B cell (primary cell): ENCODE measurements at regions not wholly inside any gene's neighbourhood (a gene's known extent, or its start where the extent isn't known, plus 50 kb on each side); places are given as distances from the start of the nearest gene placed in this dataset.

Experiments
- CTCF ChIP-seq: fragments of 200-600 bp; IDR thresholded peaks from one replicate; pipeline ENCODE4 v1.8.0; 2022; ENCODE audit warnings: antibody characterized with exemption, mild to moderate bottlenecking
- EZH2 ChIP-seq: IDR thresholded peaks from 2 replicates; pipeline ENCODE4 v1.6.1; 2012; ENCODE audit warnings: borderline replicate concordance, low read depth, mild to moderate bottlenecking, moderate library complexity, low read length; ENCODE audit not compliant: insufficient read depth, poor library complexity, severe bottlenecking

DNA sequence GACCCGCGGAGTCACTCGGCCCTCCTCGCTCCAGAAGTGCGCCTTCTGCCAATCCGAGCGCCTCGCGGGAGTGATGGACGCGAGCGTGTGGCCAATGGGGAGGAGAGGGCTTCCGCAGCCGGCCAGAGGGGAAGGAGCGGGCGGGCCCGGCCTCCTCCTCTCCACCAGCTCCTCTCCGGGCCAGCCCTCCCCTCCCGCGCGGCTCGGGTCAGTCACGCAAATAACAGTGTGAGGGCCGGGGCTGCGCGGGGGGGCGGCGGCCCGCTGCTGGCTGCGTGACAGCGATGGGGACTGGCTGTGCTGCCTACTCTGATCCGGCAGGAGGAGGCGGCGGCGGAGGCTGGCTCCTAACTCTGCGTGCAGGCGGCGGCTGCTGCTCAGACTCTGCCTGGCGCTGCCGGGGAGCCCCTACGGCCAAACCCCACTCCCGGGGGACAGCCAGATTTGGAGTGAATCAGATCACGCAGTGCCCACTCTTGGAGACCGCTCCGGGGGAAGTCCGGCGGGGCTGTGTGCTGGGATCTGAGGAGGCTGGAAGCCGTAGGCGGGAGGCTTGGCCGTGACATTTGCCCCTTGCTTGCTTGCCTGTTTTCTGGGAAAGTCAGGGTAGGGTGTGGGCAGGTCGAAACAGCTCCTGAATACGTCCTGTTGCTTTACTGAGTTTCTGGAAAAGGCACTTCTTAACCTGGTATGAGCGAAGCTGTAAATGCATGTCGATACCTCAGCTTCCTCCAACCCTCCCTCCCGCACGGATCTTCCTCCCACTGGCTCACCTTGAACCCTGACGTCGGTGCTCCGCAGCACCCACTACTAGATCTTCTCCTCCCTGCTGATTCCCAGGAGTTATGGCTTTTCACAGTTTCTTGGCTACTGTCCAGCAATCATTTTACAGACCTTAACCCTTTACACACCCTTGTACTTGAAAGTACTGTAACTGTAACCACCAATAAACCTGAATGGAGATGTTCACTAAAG, 97.9 kb upstream of the SERTAD2 start:
- TF ChIP-seq CTCF (peak; percentile 35), EZH2 (no peak)
